Retinal pigment epithelial cell (primary cell): ENCODE measurements at regions not wholly inside any gene's neighbourhood (a gene's known extent, or its start where the extent isn't known, plus 50 kb on each side); places are given as distances from the start of the nearest gene placed in this dataset.

Experiments
- DNase-seq: peaks from one replicate; pipeline ENCODE4 v3.0.0-alpha.2; 2010; ENCODE audit warnings: low read depth
- H3K4me3 ChIP-seq: 2 replicates; pipeline ENCODE4 v1.5.1; 2011; ENCODE audit warnings: mild to moderate bottlenecking, low read length, control low read depth, moderate library complexity
- CTCF ChIP-seq: conservative IDR thresholded peaks from 2 replicates; pipeline ENCODE4 v1.5.1; 2011; ENCODE audit warnings: low read depth, low read length, control low read depth, inconsistent platforms

- no peak for DNase-seq
- H3K4me3 ChIP-seq, result no peak overlapping the region
- no peak for TF ChIP-seq CTCF
Observed at GRCh38 chr5:13640270-13640669, 304.2 kb downstream of the DNAH5 start.

DNA sequence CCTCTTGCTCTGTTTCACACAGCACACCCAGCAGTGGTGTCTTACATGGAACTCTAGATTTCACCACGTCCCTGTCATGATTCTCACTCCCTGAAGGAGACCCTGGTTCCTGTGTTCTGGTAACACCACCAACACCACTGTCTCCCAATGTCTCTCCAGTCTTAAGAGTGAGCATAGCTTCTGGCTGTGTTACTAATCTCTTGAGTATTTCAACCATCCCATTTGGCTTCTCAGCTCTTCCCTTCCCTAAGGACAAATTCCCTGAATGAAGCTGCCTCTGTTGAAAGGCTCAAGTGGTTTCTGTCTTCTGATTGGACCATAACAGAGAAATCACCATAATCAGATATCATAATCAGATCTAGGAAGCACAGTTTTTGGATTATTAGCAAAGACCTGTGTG is 311.8 kb downstream of the DNAH5 start:
- no peak for DNase-seq
- no peak overlapping the region for H3K4me3 ChIP-seq

DNA sequence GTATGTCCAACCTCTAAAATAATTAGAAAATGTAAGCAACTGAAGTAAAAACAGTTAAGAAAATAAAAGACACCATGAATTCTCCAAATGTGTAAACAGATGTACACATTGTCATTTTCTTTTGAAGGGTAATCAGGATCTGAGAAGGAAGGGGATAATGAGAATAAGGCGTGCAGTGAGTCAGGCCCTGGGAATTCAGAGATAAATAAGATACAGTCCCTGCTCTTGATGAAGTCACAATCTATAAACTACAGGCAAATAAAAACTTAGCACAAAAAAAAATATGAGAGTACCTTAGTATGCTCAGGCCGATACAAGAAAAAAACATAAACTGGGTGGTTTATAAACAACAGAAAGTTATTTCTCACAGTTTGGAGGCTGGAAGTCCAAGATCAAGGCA is 315.3 kb downstream of the DNAH5 start:
- no peak overlapping the region for H3K4me3 ChIP-seq
- no peak for TF ChIP-seq CTCF
- no peak for DNase-seq

More for the DNA sequence above, 311.8 kb downstream of the DNAH5 start:
- no peak for TF ChIP-seq CTCF

- no peak for TF ChIP-seq CTCF
- DNase-seq, result no peak
- no peak overlapping the region for H3K4me3 ChIP-seq
Observed at GRCh38 chr5:13627673-13628454, 316.6 kb downstream of the DNAH5 start.

DNA sequence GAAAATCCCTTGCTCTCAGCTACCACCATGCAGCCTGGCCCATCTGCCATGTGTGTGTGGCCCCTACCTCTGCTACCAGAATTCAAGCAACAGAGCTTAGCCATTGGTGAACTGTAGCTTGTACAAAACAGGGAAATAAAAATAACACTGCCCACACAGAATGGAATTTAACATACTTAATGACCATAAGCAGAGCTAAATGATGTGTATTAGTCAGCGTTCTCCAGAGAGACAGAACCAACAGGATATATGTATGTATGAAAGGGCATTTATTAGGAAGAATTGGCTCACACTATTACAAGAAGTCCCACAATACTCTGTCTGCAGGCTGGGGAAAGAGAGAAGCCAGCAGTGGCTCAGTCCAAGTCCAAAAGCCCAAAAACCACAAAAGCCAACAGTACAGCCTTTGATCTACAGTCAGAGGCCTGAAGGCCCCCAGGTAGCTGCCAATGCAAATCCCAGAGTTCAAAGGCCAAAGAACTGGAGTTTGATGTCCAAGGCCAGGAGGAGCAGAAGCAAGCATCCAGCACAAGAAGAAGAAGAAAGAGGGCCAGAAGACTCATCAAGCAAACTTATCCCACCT is 318.8 kb downstream of the DNAH5 start:
- no peak overlapping the region for H3K4me3 ChIP-seq
- DNase-seq, result no peak
- TF ChIP-seq CTCF, result no peak

DNA sequence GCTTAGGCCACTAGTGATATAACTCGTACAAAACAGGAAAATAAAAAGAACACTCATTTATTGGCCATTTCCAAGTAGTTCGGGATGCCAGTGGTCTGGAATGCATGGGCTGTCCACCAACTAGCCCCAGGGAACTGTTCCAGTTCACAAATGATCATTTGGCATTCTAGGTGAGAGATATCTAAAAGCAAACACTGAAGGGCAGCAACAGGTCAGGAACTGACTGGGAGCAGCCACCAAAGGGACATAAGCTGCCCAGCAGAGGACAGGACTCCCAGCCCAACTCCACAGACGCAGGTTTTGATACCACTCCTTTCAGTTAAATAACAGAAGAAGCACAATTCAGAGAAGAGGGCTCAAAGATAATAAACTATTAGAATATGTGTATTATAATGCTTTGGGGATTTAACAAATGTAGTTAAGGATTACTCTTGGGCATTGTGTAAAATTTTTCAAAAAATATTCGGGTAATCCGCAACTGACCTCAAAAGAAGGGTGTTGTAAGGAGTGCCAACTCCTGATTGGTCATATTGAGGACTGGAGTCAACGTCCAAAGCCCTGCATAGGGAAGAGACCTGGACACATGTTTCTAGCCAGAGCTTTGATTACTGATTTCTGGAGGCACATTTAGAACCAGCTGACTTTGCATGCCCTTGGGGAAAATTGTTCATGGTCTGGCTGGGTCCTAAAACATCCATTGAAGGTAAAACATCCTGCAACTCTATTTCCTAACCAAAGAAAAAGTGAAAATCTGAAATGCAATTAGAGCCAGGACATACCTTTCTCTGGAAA is 320.0 kb downstream of the DNAH5 start:
- no peak for DNase-seq
- no peak overlapping the region for H3K4me3 ChIP-seq
- TF ChIP-seq CTCF, result no peak
